ENCODE measurements at regions not wholly inside any gene's neighbourhood (a gene's known extent, or its start where the extent isn't known, plus 50 kb on each side); places are given as distances from the start of the nearest gene placed in this dataset.
"Not testable (repeated sequence)": the region's sequence is repeated elsewhere in the genome, so short reads cannot be mapped to it uniquely, and the experiment has no call there.

GRCh38 chrX:150050387-150050786 is 112.1 kb upstream of the EOLA2 start:
- Histone ChIP-seq H3K27ac (no peak overlapping the region), H3K4me3 (no peak overlapping the region)

- H3K4me3 ChIP-seq = no peak overlapping the region
- H3K27ac ChIP-seq = no peak overlapping the region
Measured at GRCh38 chrX:150051096-150051495, 112.8 kb upstream of the EOLA2 start.

GRCh38 chrX:150052226-150052625 is 113.9 kb upstream of the EOLA2 start:
- Histone ChIP-seq H3K4me3 (no peak overlapping the region), H3K27ac (no peak overlapping the region)

- no peak overlapping the region for H3K27ac ChIP-seq
- no peak overlapping the region for H3K4me3 ChIP-seq
Measured at GRCh38 chrX:150058728-150059127, 120.4 kb upstream of the EOLA2 start.

- Histone ChIP-seq H3K4me3 (no peak overlapping the region), H3K27ac (no peak overlapping the region)
Measured at GRCh38 chrX:150060406-150060805, 122.1 kb upstream of the EOLA2 start.

- Histone ChIP-seq H3K27ac (no peak overlapping the region), H3K4me3 (no peak overlapping the region)
Measured at GRCh38 chrX:150062292-150063137, 124.2 kb upstream of the EOLA2 start.

- H3K27ac ChIP-seq = no peak overlapping the region
Measured at GRCh38 chrX:150063138-150063518, 124.8 kb upstream of the EOLA2 start.

GRCh38 chrX:150063674-150064073 is 125.4 kb upstream of the EOLA2 start:
- H3K27ac ChIP-seq = no peak overlapping the region
- H3K4me3 ChIP-seq = no peak overlapping the region

More at GRCh38 chrX:150063138-150063518, 124.8 kb upstream of the EOLA2 start:
- no peak overlapping the region for H3K4me3 ChIP-seq

- no peak overlapping the region for H3K4me3 ChIP-seq
Measured at GRCh38 chrX:150074175-150074574, 135.9 kb upstream of the EOLA2 start.

GRCh38 chrX:150080497-150080896 is 142.2 kb upstream of the EOLA2 start:
- H3K4me3 ChIP-seq = no peak overlapping the region
- H3K27ac ChIP-seq = no peak overlapping the region

More at GRCh38 chrX:150074175-150074574, 135.9 kb upstream of the EOLA2 start:
- H3K27ac ChIP-seq = no peak overlapping the region

- Histone ChIP-seq H3K27ac (no peak overlapping the region), H3K4me3 (no peak overlapping the region)
Measured at GRCh38 chrX:150081076-150081475, 142.8 kb upstream of the EOLA2 start.

GRCh38 chrX:150084496-150085229 is 146.4 kb upstream of the EOLA2 start:
- Histone ChIP-seq H3K4me3 (no peak overlapping the region), H3K27ac (no peak overlapping the region)

- Histone ChIP-seq H3K27ac (no peak overlapping the region), H3K4me3 (no peak overlapping the region)
Measured at GRCh38 chrX:150085881-150086280, 147.6 kb upstream of the EOLA2 start.

GRCh38 chrX:150086371-150086770 is 148.1 kb upstream of the EOLA2 start:
- Histone ChIP-seq H3K4me3 (no peak overlapping the region), H3K27ac (no peak overlapping the region)

- H3K27ac ChIP-seq = no peak overlapping the region
- no peak overlapping the region for H3K4me3 ChIP-seq
Measured at GRCh38 chrX:150087612-150088011, 149.3 kb upstream of the EOLA2 start.

GRCh38 chrX:150088042-150088441 is 149.8 kb upstream of the EOLA2 start:
- H3K27ac ChIP-seq = no peak overlapping the region
- no peak overlapping the region for H3K4me3 ChIP-seq

GRCh38 chrX:150088766-150089518 is 150.7 kb upstream of the EOLA2 start:
- Histone ChIP-seq H3K27ac (no peak overlapping the region), H3K4me3 (no peak overlapping the region)

GRCh38 chrX:150091300-150091699 is 153.0 kb upstream of the EOLA2 start:
- H3K27ac ChIP-seq, H3K4me3 ChIP-seq: not testable (repeated sequence)

- H3K4me3 ChIP-seq = no peak overlapping the region
Measured at GRCh38 chrX:150092549-150092948, 154.3 kb upstream of the EOLA2 start.

GRCh38 chrX:150094375-150094774 is 156.1 kb upstream of the EOLA2 start:
- Histone ChIP-seq H3K27ac (no peak overlapping the region), H3K4me3 (no peak overlapping the region)

More at GRCh38 chrX:150092549-150092948, 154.3 kb upstream of the EOLA2 start:
- no peak overlapping the region for H3K27ac ChIP-seq
